ENCODE measurements at regions not wholly inside any gene's neighbourhood (a gene's known extent, or its start where the extent isn't known, plus 50 kb on each side); places are given as distances from the start of the nearest gene placed in this dataset.
"Not testable (repeated sequence)": the region's sequence is repeated elsewhere in the genome, so short reads cannot be mapped to it uniquely, and the experiment has no call there.

DNA sequence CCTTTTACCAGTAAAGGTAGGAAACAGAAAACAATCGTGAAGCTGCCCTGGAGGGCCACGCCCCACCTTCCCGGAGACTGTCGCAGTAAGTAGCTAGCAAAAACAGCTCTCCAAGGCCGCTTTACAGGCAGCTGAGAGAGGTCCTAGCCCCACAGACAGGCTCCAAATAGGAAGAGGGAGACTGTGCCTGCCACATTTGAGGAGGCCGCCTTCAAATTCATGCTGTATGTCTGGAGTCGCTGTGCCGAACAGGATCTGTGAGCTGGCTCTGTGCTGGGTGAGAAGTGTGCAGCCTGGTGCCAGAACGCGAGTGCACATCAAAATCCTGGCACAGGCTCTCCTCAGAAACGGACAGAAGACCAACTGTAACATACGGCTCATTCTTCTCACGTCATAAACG, 582.2 kb downstream of the CETN3 start:
- DNase-seq = no peak

DNA sequence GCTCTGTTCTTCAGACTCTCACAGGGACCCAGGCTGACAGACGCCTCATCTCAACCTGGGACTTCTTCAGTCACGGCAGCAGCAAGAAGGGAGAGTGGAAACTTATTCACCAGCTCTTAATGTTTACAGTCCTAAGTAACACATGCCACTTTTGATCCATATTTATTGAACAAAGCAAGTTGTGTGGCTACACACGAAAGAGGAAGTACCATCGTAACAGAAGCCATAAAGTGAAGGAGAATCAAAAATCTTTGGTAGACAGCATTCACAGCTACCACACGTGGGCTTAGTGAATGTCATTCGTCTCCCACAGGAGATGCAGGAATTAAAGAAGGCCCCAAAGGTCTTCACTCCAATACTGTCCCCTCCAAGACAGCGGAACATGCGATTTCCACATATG, 582.6 kb downstream of the CETN3 start:
- no peak for DNase-seq

DNA sequence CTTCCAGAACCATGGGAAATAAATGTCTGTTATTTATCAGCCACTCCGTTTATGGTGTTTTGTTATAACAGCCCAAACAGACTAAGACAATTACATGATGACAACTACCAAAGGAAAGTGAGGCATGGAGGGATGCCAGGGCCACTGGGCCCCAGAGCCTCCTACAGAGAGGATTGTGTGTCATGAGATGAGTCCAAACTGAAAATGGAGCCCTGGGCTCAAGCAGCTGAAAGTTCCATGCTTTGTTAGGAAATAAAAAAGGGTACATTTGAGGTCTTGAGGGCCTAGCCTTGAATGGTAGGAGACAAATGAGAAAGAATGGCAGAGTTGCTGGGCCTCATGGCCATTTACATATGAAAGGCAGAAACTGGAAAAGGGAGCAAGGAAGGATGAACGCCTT, 586.5 kb downstream of the CETN3 start:
- no peak for DNase-seq

DNA sequence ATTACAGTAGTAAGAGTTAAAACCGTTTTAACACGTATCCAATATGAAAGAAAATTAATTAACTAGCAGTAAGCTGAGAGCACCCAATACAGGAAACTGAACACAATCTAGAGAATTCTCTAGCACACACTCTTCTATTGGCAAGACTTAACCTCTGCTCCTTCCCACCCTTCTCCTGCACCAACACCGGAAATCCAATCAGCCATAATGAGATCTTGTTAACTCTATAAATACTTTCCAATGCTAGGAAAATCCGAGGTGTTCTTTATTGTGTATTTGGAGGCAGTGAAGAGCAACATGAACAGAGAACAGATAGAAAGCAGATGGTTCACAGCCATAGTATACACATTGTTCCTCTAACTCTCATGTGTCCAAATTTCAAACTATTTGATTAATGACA, 591.7 kb downstream of the CETN3 start:
- no peak for DNase-seq

GRCh38 chr5:89816038-89816437, 593.5 kb downstream of the CETN3 start:
- no peak for DNase-seq

DNA sequence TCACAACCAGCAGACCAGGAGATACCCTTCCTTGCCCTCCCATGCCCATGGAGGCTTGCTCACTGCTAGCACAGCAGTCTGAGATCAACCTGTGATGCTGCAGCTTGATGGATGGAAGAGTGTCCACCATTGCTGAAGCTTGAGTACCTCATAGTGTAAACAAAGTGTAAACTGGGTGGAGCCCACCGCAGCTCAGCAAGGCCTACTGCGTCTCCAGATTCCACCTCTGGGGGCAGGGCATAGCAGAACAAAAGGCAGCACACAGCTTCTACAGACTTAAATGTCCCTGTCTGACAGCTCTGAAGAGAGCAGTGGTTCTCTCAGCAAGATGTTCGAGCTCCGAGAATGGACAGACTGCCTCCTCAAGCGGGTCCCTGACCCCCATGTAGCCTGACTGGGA, 608.8 kb downstream of the CETN3 start:
- not testable (repeated sequence) for DNase-seq

- DNase-seq = not testable (repeated sequence)
Measured at GRCh38 chr5:89794504-89794903, 615.1 kb downstream of the CETN3 start.

DNA sequence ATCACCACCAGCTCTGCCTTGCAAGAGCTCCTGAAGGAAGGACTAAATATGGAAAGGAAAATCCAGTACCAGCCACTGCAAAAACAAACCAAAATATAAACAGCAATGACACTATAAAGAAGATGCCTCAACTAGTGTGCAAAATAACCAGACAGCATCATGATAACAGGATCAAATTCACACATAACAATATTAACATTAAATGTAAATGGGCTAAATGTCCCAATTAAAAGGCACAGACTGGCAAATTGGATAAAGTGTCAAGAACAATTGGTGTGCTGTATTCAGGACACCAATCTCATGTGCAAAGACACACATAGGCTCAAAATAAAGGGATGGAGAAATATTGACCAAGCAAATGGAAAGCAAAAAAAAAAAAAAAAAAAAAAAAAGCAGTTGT, 629.8 kb downstream of the CETN3 start:
- not testable (repeated sequence) for DNase-seq

DNA sequence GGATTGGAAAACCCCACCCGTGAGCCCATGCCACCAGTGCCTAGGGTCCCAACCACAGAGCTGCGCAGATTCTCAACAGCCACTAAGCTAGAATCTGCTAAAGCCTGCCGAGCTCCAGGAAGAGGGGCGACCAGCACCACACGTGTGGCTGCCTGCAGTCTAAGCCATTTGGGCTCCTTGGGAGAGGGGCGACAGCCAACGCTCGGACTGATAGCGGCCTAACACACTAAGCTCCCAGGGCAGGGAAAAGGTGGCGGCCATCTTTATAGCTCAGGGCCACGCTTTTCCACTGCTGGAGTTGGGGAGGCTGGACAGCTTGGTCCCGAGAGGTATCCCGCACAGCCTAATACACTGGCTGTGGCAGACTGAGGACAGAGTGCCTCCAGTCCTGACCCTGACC, 631.8 kb downstream of the CETN3 start:
- DNase-seq = no peak

DNA sequence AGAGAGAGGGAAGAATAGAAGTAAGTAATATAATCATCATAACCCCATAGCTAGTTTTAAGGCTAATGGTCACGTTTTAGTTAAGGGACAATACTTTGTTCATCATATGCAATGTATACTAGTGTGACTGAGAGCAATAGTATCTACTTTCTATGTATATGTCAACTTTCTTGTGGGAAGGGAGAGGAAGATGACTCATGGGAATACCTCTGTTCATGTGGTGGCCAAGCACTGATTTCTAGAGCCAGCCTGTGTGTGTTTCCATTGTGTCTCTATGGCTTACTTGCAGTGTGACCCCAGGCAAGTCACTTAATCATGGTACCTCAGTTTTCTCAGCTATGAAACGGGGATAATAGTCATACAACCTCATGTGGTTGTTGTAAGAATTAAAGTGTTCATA, 639.6 kb downstream of the CETN3 start:
- DNase-seq = no peak

DNA sequence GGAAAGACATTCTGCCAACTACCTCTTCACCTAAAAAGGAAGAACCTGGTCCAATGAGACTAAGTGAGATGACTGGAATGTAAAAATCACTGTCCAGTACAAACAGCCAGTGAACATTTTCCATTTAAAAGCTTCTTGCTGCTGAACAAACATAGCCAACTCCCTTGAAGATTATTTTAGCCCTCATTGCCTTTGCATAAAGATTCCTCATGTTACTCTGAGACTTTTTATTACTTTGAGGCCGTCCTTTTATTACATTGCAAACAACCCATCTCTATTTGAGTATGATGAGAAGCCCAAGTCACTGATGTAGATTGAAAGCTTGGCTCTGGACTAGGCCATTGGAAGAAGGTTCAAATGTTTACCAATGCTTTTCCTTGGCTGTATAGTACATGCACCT, 649.8 kb downstream of the CETN3 start:
- DNase-seq = no peak

GRCh38 chr5:89758146-89758545, 651.4 kb downstream of the CETN3 start:
- no peak for DNase-seq

DNA sequence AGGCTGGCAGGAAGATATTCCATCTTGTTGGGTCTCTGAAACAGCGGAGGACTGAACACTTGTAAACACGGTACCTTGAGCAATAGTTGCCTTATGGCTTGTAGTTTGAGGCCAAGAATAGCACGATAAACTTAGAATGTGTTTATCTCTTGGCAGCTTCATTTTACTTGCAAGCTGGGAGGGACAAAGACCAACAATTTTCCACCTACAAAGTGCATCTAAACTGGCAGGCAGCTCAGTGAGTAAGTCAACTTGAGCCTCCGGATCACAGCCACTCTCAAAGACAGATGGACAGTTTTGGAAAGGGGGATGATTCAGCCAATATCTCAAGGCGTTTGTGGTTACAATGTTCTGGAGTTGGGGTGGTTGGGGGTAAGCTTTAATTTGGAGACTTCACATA, 652.6 kb downstream of the CETN3 start:
- DNase-seq = no peak

DNA sequence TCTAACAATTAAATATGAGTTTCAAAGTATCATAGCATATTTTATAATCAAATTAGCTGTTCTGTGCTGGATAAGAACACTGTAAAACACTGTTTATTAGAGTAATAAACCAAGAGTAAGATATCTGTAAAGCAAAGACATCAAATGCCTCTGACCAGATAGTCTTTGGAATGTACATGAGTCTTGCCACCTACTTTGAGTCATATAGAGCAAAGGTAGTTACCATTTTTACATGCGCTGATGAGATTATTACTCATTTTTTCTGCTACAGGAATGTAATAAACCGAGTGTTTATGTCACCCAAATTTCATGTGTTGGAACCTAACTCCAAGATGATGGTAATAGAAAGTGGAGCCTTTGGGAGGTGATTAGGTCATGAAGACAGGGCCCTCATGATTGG, 654.5 kb downstream of the CETN3 start:
- DNase-seq = no peak

DNA sequence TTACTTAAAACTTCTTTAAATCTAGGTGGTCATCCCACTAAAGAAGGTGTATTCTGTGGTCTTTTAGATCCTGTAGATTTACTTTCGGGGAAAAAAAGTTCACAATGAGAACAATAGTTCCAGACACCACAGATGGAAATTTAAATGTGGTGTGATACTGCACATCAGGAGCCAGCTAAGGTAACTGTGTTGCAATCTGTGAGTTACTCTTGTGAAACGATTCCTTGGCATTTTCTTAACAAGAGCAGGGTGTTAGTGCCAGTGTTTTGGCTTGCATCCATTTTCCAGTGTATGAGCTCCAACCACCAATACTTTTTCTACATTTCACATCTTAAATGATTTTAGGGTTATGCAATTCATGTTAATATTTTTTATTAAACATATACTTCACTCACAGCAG, 674.5 kb downstream of the CETN3 start:
- no peak for DNase-seq

- DNase-seq = no peak
Measured at GRCh38 chr5:89733772-89734171, 675.8 kb downstream of the CETN3 start.

DNA sequence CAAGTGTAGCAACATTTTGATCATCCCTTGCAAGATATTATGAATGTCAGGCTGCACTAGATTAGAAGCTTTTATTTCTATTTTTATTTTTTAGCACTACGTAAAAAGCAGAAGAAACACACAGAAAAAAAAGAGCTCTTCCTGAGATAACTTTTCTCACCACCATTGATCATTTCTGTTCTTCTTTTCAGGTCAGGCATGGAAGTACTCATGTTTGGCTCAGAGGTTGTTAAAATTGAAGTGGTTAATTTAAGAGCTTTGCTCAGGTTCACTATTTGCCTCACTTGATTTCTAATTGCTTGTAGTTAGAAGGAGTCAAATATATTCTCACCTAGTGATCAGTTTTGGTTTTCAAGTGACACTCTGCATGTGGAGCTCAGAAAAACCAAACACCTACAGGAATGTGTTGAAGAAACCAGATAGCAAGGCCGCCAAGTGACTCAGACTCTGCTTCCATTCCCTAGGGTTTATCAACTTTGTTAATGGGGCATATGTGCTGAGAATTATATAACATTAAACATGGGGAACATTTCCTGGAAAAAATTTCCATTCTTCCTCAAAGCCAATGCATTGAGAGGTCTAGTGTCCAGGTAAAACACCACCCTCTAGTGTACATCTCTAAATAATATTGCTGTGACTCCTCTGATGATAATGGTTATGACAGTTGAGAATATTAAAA, 679.8 kb downstream of the CETN3 start:
- no peak for DNase-seq

GRCh38 chr5:89728750-89729149, 680.8 kb downstream of the CETN3 start:
- no peak for DNase-seq

GRCh38 chr5:89728134-89728533, 681.4 kb downstream of the CETN3 start:
- no peak for DNase-seq

DNA sequence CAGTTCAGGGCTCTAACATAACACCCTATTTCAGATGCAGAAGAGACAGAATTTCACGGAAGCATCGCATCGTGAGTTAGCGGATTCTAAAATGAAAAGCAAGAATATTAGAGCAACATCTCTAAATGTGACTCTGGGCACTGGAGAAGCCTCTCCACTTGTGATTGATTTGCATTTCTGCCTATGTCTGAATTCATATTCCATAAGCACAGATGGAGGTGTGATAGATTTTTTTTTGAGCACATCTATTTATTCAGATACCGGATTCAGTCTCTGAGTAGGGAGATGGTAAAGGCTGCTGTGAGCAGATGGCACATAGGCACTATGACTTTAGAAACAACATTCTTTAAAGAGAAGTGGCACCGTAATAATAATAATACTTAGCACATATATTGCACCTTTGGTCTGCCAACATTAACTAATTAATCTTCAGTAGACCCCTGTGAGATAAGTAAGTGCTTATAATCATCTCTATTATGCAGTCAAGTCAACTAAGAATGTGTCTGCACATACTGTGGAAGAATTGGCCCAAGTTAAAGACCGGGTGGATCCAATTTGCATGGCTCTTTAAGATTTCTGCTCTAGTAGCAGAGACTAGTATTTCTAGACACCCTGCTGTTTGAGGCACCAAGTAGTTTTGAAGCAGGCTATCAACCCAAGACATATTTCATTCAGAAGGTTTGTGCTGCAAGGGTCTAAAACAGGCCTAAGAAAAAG, 685.0 kb downstream of the CETN3 start:
- DNase-seq = no peak

DNA sequence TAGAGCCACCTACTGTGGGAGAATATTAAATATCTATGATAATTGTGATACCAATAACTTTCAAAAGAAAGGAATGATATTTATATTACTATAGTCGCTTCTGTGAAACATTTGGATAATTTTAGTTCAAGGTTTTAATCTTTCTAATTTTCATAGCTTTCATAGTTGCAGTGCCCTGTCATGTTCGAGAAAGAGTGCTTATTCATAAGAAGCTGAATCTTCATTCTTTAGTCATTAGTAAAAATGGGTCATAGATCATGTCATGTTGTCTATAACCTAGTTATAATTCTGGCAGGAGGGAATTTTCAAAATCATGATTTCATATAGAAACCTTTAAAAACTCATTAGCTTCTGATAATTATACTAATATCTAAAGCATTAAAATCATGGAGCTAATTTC, 685.6 kb downstream of the CETN3 start:
- no peak for DNase-seq

- DNase-seq = no peak
Measured at GRCh38 chr5:89722538-89722937, 687.0 kb downstream of the CETN3 start.

- no peak for DNase-seq
Measured at GRCh38 chr5:89721931-89722330, 687.6 kb downstream of the CETN3 start.

DNA sequence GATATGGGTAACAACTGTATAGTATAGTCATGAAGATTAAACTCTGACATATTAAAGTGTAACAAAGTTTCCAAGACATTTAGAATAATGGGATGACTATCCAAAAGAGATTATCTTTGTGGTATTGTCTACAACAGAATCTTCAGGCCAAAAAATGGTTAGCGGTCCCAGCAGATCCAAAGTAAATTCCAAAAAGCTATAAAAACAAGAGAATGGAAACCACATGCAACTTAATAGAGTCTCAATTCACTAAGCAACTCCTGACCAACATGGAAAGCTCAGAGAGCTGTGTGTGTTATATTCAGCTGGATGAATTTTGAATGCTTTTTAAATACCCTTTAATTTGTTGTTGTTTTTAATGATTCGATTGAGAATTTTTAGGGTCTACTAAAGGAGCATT, 688.2 kb downstream of the CETN3 start:
- DNase-seq = no peak

- no peak for DNase-seq
Measured at GRCh38 chr5:89712134-89712700, 697.3 kb downstream of the CETN3 start.
